Mesenchymal stem cell (in vitro differentiated cells and primary cell): ENCODE measurements at regions not wholly inside any gene's neighbourhood (a gene's known extent, or its start where the extent isn't known, plus 50 kb on each side); places are given as distances from the start of the nearest gene placed in this dataset.

Experiments used
- DNase-seq: peaks from one replicate; pipeline ENCODE4 v3.0.0-alpha.2; 2013
- H2AFZ ChIP-seq: one replicate; pipeline ENCODE4 v1.6.1; 2013; ENCODE audit warnings: low read depth, mild to moderate bottlenecking, control low read depth, inconsistent platforms, low read length, moderate library complexity
- H2AK5ac ChIP-seq: 2 replicates; pipeline ENCODE4 v1.6.1; 2013; ENCODE audit warnings: low read length, moderate library complexity, mild to moderate bottlenecking, inconsistent platforms; ENCODE audit not compliant: severe bottlenecking
- H2BK120ac ChIP-seq: one replicate; pipeline ENCODE4 v1.6.1; 2013; ENCODE audit warnings: low read depth, mild to moderate bottlenecking, inconsistent platforms, low read length, moderate library complexity
- H2BK12ac ChIP-seq, 2 experiments: one replicate each; pipeline ENCODE4 v1.6.1; 2013; ENCODE audit warnings: inconsistent platforms in 2 of 2, low read length in 2 of 2, mild to moderate bottlenecking in 2 of 2, moderate library complexity in 2 of 2, control low read depth in 1 of 2
- H2BK15ac ChIP-seq: one replicate; pipeline ENCODE4 v1.6.1; 2013; ENCODE audit warnings: mild to moderate bottlenecking, low read depth, inconsistent platforms; ENCODE audit not compliant: poor library complexity, severe bottlenecking
- H2BK5ac ChIP-seq: 2 replicates; pipeline ENCODE4 v1.6.1; 2013; ENCODE audit warnings: low read depth, mild to moderate bottlenecking, low read length, control low read depth, inconsistent platforms; ENCODE audit not compliant: poor library complexity, severe bottlenecking
- H3K14ac ChIP-seq, 2 experiments: one replicate each; pipeline ENCODE4 v1.6.1; 2013; ENCODE audit warnings: inconsistent platforms in 2 of 2, low read length in 2 of 2, control low read depth in 1 of 2, mild to moderate bottlenecking in 1 of 2, moderate library complexity in 1 of 2
- H3K18ac ChIP-seq, 2 experiments: one replicate each; pipeline ENCODE4 v1.6.1; 2013; ENCODE audit warnings: inconsistent platforms in 2 of 2, low read length in 2 of 2, control low read depth in 1 of 2, low read depth in 1 of 2, mild to moderate bottlenecking in 1 of 2
- H3K23ac ChIP-seq, 2 experiments: one replicate each; pipeline ENCODE4 v1.6.1; 2013; ENCODE audit warnings: inconsistent platforms in 2 of 2, low read length in 2 of 2, mild to moderate bottlenecking in 2 of 2, moderate library complexity in 2 of 2, control low read depth in 1 of 2
- H3K27ac ChIP-seq: 2 replicates; pipeline ENCODE4 v1.5.1; 2013; ENCODE audit warnings: mild to moderate bottlenecking, moderate library complexity, low read length, control low read depth, inconsistent platforms; ENCODE audit not compliant: poor library complexity, severe bottlenecking
- H3K27me3 ChIP-seq, 2 experiments: 2 replicates each; pipeline versions ENCODE4 v1.6.1 to v1.7.0; 2013; ENCODE audit warnings: low read length in 2 of 2, mild to moderate bottlenecking in 2 of 2, moderate library complexity in 2 of 2, control low read depth in 1 of 2, inconsistent platforms in 1 of 2; ENCODE audit not compliant: control insufficient read depth in 1 of 2, insufficient read depth in 1 of 2
- H3K36me3 ChIP-seq, 2 experiments: 2 replicates each; pipeline versions ENCODE4 v1.6.1 to v1.7.0; 2013; ENCODE audit warnings: low read length in 2 of 2, control low read depth in 1 of 2, inconsistent platforms in 1 of 2, low read depth in 1 of 2, mild to moderate bottlenecking in 1 of 2; ENCODE audit not compliant: insufficient read depth in 2 of 2, control insufficient read depth in 1 of 2
- H3K4ac ChIP-seq, 2 experiments: one replicate each; pipeline ENCODE4 v1.6.1; 2013; ENCODE audit warnings: inconsistent platforms in 2 of 2, low read length in 2 of 2, mild to moderate bottlenecking in 2 of 2, moderate library complexity in 2 of 2, control low read depth in 1 of 2, low read depth in 1 of 2
- H3K4me1 ChIP-seq: 2 replicates; pipeline ENCODE4 v1.6.1; 2013; ENCODE audit warnings: low read depth, low read length, control low read depth; ENCODE audit not compliant: control insufficient read depth, insufficient read depth
- H3K4me2 ChIP-seq: 2 replicates; pipeline ENCODE4 v1.6.1; 2013; ENCODE audit warnings: low read length, mild to moderate bottlenecking, inconsistent platforms; ENCODE audit not compliant: poor library complexity, severe bottlenecking
- H3K4me3 ChIP-seq, 2 experiments: 2 replicates each; pipeline versions ENCODE4 v1.5.1 to v1.7.0; 2013; ENCODE audit warnings: low read length in 2 of 2, mild to moderate bottlenecking in 2 of 2, control low read depth in 1 of 2, low read depth in 1 of 2; ENCODE audit not compliant: insufficient read depth in 1 of 2
- H3K79me1 ChIP-seq: replicated peaks from 2 replicates; pipeline ENCODE4 v1.6.1; 2013; ENCODE audit warnings: mild to moderate bottlenecking, control low read depth, low read length, inconsistent platforms; ENCODE audit not compliant: poor library complexity, severe bottlenecking
- H3K9ac ChIP-seq: 2 replicates; pipeline ENCODE4 v1.7.0; 2013; ENCODE audit warnings: mild to moderate bottlenecking, low read length, moderate library complexity
- H3K9me3 ChIP-seq: 2 replicates; pipeline ENCODE4 v1.7.0; 2013; ENCODE audit warnings: mild to moderate bottlenecking, low read length; ENCODE audit not compliant: control insufficient read depth
- H4K8ac ChIP-seq: one replicate; pipeline ENCODE4 v1.6.1; 2013; ENCODE audit warnings: inconsistent platforms, mild to moderate bottlenecking, low read length, moderate library complexity
- H4K91ac ChIP-seq: one replicate; pipeline ENCODE4 v1.6.1; 2013; ENCODE audit warnings: mild to moderate bottlenecking, low read length, inconsistent platforms
- WGBS: methylation state at CpG from one replicate; pipeline ENCODE4 v1.1.7; 2013; ENCODE audit warnings: mixed read lengths; 5-methylcytosine and 5-hydroxymethylcytosine counted together

GRCh38 chr5:37988454-37989046, 148.7 kb upstream of the GDNF start:
- no peak overlapping the region for H3K9ac ChIP-seq
- H2BK120ac ChIP-seq: no peak overlapping the region
- H4K8ac ChIP-seq: no peak overlapping the region
- no peak overlapping the region for H3K4me3 ChIP-seq
- no peak overlapping the region for H2BK12ac ChIP-seq
- H3K14ac ChIP-seq: no peak overlapping the region
- no peak overlapping the region for H3K4me2 ChIP-seq
- peaks cover 31 to 79% of the 10 kb centered on the region in 2 experiments for H3K27me3 ChIP-seq
- no peaks in the 10 kb centered on the region for H3K79me1 ChIP-seq
- no peak overlapping the region for H3K23ac ChIP-seq
- H2AK5ac ChIP-seq: no peak overlapping the region
- H3K4ac ChIP-seq: no peak overlapping the region
- no peaks in the 10 kb centered on the region for H3K9me3 ChIP-seq
- H3K36me3 ChIP-seq: no peaks in the 10 kb centered on the region
- no peak overlapping the region for H3K27ac ChIP-seq
- H4K91ac ChIP-seq: no peak overlapping the region
- H3K18ac ChIP-seq: no peak overlapping the region
- H2BK15ac ChIP-seq: no peak overlapping the region
- no peak overlapping the region for H2AFZ ChIP-seq
- peak; percentile 22 for DNase-seq
- WGBS: 81% methylated on average over 1 of the region's 1 CpG
- no peak overlapping the region for H2BK5ac ChIP-seq
- H3K4me1 ChIP-seq: no peaks in the 10 kb centered on the region

- no peak overlapping the region for H3K9ac ChIP-seq
- H2AFZ ChIP-seq: no peak overlapping the region
- no peak overlapping the region for H2BK5ac ChIP-seq
- H3K4me3 ChIP-seq: no peak overlapping the region
- no peaks in the 10 kb centered on the region for H3K36me3 ChIP-seq
- H3K4ac ChIP-seq: no peak overlapping the region
- H3K4me2 ChIP-seq: no peak overlapping the region
- H3K79me1 ChIP-seq: no peaks in the 10 kb centered on the region
- 93% methylated on average over 1 of the region's 1 CpG for WGBS
- no peak overlapping the region for H3K18ac ChIP-seq
- H3K27ac ChIP-seq: no peak overlapping the region
- DNase-seq: no peak
- H2BK15ac ChIP-seq: no peak overlapping the region
- no peak overlapping the region for H2AK5ac ChIP-seq
- peaks cover 18 to 50% of the 10 kb centered on the region in 2 experiments for H3K27me3 ChIP-seq
- no peak overlapping the region for H3K23ac ChIP-seq
- peaks cover 9% of the 10 kb centered on the region for H3K9me3 ChIP-seq
- H3K4me1 ChIP-seq: no peaks in the 10 kb centered on the region
- no peak overlapping the region for H3K14ac ChIP-seq
- no peak overlapping the region for H4K91ac ChIP-seq
- no peak overlapping the region for H2BK120ac ChIP-seq
- no peak overlapping the region for H4K8ac ChIP-seq
- no peak overlapping the region for H2BK12ac ChIP-seq
Observed at GRCh38 chr5:37984300-37984699, 144.5 kb upstream of the GDNF start.

GRCh38 chr5:37983463-37983862, 143.6 kb upstream of the GDNF start:
- H3K4me1 ChIP-seq: no peaks in the 10 kb centered on the region
- no peak overlapping the region for H2BK12ac ChIP-seq
- H4K8ac ChIP-seq: no peak overlapping the region
- no peak overlapping the region for H3K4ac ChIP-seq
- WGBS: 0% methylated on average over 1 of the region's 2 CpGs
- H2BK15ac ChIP-seq: no peak overlapping the region
- H3K27me3 ChIP-seq: peaks cover 18 to 48% of the 10 kb centered on the region in 2 experiments
- no peak overlapping the region for H3K27ac ChIP-seq
- no peak overlapping the region for H3K4me3 ChIP-seq
- no peak overlapping the region for H3K14ac ChIP-seq
- no peak overlapping the region for H3K18ac ChIP-seq
- no peak overlapping the region for H3K23ac ChIP-seq
- no peak overlapping the region for H2BK120ac ChIP-seq
- H3K9ac ChIP-seq: no peak overlapping the region
- H3K4me2 ChIP-seq: no peak overlapping the region
- no peaks in the 10 kb centered on the region for H3K36me3 ChIP-seq
- H2AFZ ChIP-seq: no peak overlapping the region
- no peak for DNase-seq
- H3K79me1 ChIP-seq: no peaks in the 10 kb centered on the region
- no peak overlapping the region for H2BK5ac ChIP-seq
- peaks cover 9% of the 10 kb centered on the region for H3K9me3 ChIP-seq
- H4K91ac ChIP-seq: no peak overlapping the region
- no peak overlapping the region for H2AK5ac ChIP-seq

GRCh38 chr5:37979559-37979958, 139.7 kb upstream of the GDNF start:
- H3K9ac ChIP-seq: no peak overlapping the region
- no peak overlapping the region for H2BK5ac ChIP-seq
- no peak overlapping the region for H3K4me3 ChIP-seq
- no peaks in the 10 kb centered on the region for H3K36me3 ChIP-seq
- H3K79me1 ChIP-seq: no peaks in the 10 kb centered on the region
- H3K27ac ChIP-seq: no peak overlapping the region
- no peak overlapping the region for H3K23ac ChIP-seq
- H3K4ac ChIP-seq: no peak overlapping the region
- no peak for DNase-seq
- no peak overlapping the region for H2BK12ac ChIP-seq
- no peak overlapping the region for H4K8ac ChIP-seq
- H2AFZ ChIP-seq: no peak overlapping the region
- WGBS: no CpG with 5 or more reads among the region's 1 CpG
- H3K18ac ChIP-seq: no peak overlapping the region
- no peak overlapping the region for H3K4me2 ChIP-seq
- H2BK120ac ChIP-seq: no peak overlapping the region
- H3K27me3 ChIP-seq: peaks cover 7 to 18% of the 10 kb centered on the region in 2 experiments
- H2AK5ac ChIP-seq: no peak overlapping the region
- H3K4me1 ChIP-seq: no peaks in the 10 kb centered on the region
- H3K14ac ChIP-seq: no peak overlapping the region
- H3K9me3 ChIP-seq: peaks cover 9% of the 10 kb centered on the region
- H2BK15ac ChIP-seq: no peak overlapping the region
- no peak overlapping the region for H4K91ac ChIP-seq
